Omental fat pad (tissue), 1 donor: ENCODE measurements at regions not wholly inside any gene's neighbourhood (a gene's known extent, or its start where the extent isn't known, plus 50 kb on each side); places are given as distances from the start of the nearest gene placed in this dataset.
"Not testable (repeated sequence)": the region's sequence is repeated elsewhere in the genome, so short reads cannot be mapped to it uniquely, and the experiment has no call there.

Experiments
- ATAC-seq: fragments of 150-250 bp; one replicate; pipeline ENCODE4 v1.9.1; 2016; ENCODE audit warnings: mild to moderate bottlenecking, moderate library complexity; ENCODE audit not compliant: low FRiP score
- DNase-seq: peaks from one replicate; pipeline ENCODE4 v3.0.0-alpha.2; 2019; ENCODE audit warnings: low spot score

- not testable (repeated sequence) for DNase-seq, ATAC-seq
Observed at GRCh38 chr1:206310948-206311347, 107.6 kb downstream of the SRGAP2 start.

DNA sequence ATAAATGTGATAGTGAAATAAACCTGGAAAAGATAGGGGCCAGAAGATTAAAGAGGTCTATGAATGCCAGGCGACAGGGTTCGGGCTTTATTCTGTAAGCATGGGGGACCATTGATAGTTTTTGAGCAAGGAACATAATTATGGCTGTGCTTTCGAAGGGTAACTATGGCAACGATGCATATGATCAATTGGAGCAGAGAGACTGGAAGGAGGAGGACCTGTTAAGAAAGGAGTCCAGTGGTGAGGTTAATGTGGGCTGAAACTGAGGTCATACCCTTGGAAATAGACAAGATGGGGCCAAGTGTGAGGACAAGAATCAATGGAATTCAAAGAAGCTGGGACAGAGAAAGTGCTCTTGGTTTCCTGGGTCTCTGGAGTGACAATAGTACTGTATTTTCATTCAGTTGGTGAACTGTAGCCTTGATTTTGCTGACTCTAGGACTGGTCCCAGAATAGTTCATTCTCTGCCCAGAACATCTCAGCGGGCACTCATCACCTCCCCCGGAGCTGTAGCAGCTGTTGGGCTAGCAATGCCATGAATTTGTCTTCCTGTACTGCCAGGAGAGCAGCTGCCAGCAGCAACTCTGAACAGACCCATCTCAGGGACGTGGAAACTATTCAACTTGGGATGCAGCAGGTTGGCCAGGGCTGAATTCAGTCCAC, 108.4 kb downstream of the SRGAP2 start:
- DNase-seq: not testable (repeated sequence)
- ATAC-seq: peak; percentile 11

- DNase-seq: not testable (repeated sequence)
- peak; percentile 42 for ATAC-seq
Observed at GRCh38 chr1:206312274-206312665, 108.9 kb downstream of the SRGAP2 start.

DNA sequence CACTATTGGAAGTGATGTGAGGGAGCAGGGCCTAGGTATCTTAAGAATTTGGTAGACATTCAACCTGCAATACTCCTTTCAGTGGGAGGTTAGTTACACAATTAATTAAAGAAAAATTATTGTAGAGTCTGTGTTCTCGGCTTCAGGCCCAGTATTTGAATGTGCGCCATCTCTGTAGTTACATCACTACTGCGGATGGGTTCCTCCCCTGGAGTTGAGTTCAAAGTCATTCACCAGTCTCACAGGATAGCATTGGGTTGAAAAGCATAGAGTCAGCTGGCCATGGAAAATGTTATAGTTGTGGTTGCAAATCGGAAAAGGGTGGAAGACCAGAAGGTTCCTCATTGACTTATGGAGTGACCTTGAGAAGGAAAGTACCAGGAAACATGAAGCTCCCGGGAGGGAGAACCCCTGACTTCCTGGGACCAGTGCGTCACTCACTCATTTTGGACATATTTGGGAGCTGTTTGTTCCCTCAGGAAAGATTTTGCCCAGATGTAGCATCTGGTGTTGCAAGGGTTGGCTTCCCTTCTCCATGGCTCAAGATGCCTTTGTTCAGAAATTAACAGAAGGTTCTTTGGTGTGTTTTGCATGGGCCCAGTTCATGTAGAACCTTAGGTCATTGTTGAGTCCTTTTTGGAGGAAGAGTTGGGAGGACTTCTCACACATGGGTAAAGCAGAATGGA, 111.8 kb downstream of the SRGAP2 start:
- ATAC-seq: peak; percentile 61
- not testable (repeated sequence) for DNase-seq

GRCh38 chr1:206316901-206317300, 113.6 kb downstream of the SRGAP2 start:
- DNase-seq, ATAC-seq: not testable (repeated sequence)

GRCh38 chr1:206317878-206318514, 114.7 kb downstream of the SRGAP2 start:
- DNase-seq, ATAC-seq: not testable (repeated sequence)

DNA sequence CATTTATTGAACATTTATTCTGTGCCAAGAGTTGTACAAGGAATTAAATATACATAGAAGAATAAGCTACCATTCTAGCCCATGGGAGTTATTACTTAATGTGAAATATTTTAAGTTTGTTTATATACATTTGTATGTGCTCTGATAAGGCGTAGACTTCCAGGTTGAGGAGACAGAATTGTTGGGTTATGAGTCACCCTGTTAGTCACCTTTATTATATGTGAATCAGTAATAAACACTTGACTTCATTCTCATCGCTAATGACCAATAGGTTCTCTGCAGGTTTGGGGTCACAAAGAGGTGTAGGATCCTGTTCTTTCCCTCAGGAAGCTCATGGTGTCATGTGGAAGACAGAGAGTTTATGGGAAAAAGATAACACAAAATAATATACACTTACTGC, 116.9 kb downstream of the SRGAP2 start:
- not testable (repeated sequence) for DNase-seq
- ATAC-seq: peak; percentile 59

GRCh38 chr1:206326159-206326939, 123.0 kb downstream of the SRGAP2 start:
- not testable (repeated sequence) for ATAC-seq, DNase-seq

- DNase-seq, ATAC-seq: not testable (repeated sequence)
Observed at GRCh38 chr1:206331597-206331996, 128.3 kb downstream of the SRGAP2 start.

DNA sequence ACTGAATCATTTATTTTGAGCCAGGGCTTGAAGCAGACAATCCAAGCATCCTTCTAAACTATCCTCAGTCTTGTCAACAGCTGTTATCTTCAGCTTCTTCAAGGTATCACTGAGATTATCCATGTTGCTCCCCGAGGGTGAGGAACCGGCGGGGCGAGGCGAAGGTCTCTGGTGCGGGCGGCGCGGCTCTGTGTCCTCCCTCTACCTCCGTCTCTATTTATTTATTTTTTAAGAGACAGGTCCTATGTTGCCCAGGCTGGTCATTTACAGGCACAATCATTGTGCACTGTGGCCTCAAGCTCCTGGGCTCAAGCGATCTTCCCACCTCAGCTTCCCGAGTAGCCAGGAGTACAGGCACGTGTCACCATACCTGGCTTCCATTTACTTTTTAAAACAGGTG, 130.0 kb downstream of the SRGAP2 start:
- DNase-seq: not testable (repeated sequence)

DNA sequence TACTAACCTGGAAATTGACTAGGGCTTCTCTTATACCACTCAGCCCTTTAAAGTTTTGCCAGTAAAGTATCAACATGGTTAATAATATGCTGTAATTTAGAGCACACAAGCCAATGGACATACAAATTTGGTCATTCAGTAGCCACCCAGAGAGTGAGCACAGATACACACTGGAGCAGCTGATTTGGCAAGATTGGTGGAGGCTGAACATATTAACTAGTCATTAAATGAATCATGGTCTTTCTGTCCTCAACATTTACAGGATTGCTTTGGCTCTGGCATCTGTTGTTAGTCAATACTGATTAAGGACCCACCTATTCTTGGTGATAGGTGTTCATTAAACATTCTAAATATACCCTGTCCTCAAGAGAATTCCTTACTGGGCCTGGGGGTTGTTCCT, 130.6 kb downstream of the SRGAP2 start:
- DNase-seq: not testable (repeated sequence)
- ATAC-seq: peak; percentile 88

More for the DNA sequence above, 130.0 kb downstream of the SRGAP2 start:
- ATAC-seq: peak; percentile 6

GRCh38 chr1:206334481-206334880, 131.1 kb downstream of the SRGAP2 start:
- ATAC-seq: peak; percentile 77

DNA sequence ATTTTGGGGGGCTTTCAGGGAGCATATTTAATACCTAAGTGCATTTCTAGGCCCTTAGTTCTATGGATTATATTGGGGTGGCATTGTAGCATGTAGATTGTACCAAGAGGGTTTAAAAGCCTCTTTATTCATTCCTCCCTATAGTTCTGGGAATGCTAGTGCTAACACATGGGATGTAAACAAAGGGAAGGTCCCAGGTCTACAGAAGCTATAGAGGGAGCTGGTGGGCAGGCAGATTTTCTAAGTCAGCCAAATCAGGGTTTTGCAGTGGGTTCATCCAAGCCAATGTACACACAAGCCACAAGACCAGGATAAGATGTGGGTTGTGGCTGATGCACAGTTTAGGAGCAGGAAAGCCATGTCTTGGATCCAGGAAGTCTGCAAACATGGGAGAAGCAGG, 131.8 kb downstream of the SRGAP2 start:
- not testable (repeated sequence) for ATAC-seq, DNase-seq

More at GRCh38 chr1:206334481-206334880, 131.1 kb downstream of the SRGAP2 start:
- not testable (repeated sequence) for DNase-seq

DNA sequence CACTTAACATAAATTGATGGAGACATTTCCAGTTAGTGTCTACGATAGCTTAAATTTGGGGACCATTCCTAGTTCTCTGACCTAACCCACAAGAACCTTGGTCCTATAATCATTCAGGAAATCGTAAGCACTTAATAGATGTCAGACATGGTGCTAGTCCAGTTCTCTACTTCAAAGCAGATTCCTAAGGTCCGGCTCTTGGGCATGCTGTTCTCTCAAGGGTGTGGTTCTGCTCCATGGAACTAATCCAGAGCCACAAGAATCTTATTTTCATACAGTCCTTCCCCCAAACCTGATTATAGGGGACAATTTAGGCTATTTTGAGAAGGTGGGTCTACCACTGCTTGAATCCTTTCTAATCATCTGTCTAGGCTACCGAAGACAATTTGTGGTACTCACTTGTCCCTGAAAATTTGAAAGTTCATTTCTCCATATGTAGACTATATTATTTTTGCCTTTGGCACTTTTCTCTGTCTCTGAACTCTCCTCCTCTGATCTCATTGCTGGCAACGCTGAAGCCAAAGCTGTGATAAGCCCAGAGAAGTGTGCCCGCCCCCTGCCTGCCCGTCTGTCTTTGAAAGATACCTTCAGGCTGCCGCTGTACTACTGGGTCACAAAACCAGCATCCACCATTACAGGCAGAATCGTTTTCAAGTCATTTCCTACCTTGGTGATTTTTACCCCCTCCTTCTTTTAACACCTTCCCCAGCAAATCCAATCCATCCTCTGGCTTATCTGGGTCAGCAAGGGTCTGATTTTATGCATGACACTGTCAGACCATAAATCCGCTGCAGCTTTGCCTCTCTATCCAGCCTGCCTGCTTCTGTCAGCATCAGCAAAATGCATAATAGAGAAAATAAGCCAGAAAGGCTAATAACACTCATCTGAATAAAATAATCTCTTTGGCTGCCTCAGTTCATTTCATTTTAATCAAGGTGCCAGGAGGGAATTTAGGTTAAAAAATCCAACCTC, 132.8 kb downstream of the SRGAP2 start:
- ATAC-seq: peak; percentile 60
- not testable (repeated sequence) for DNase-seq

GRCh38 chr1:206337024-206337423, 133.3 kb upstream of the IKBKE start:
- not testable (repeated sequence) for DNase-seq

GRCh38 chr1:206350493-206351275, 119.6 kb upstream of the IKBKE start:
- not testable (repeated sequence) for DNase-seq, ATAC-seq

More at GRCh38 chr1:206337024-206337423, 133.3 kb upstream of the IKBKE start:
- not testable (repeated sequence) for ATAC-seq

GRCh38 chr1:206351276-206352052, 118.8 kb upstream of the IKBKE start:
- not testable (repeated sequence) for ATAC-seq, DNase-seq
